HG03064 (cell line): ENCODE measurements at regions not wholly inside any gene's neighbourhood (a gene's known extent, or its start where the extent isn't known, plus 50 kb on each side); places are given as distances from the start of the nearest gene placed in this dataset.
"Not testable (repeated sequence)": the region's sequence is repeated elsewhere in the genome, so short reads cannot be mapped to it uniquely, and the experiment has no call there.

Source experiments
- ATAC-seq: cut with Tn5 transposase; IDR thresholded peaks from one replicate; pipeline ENCODE4 v1.9.1; 2021; ENCODE audit warnings: low read depth; ENCODE audit not compliant: unreplicated experiment

GRCh38 chr4:112005027-112005426 lies 140.2 kb upstream of the FAM241A start:
- no peak for ATAC-seq

- no peak for ATAC-seq
Measured at GRCh38 chr4:112007391-112007790, 137.9 kb upstream of the FAM241A start.

GRCh38 chr4:112015960-112016359 lies 129.3 kb upstream of the FAM241A start:
- ATAC-seq = no peak

- no peak for ATAC-seq
Measured at GRCh38 chr4:112023402-112023950, 121.8 kb upstream of the FAM241A start.

- ATAC-seq = no peak
Measured at GRCh38 chr4:112026058-112026457, 119.2 kb upstream of the FAM241A start.

GRCh38 chr4:112029771-112030171 lies 115.5 kb upstream of the FAM241A start:
- no peak for ATAC-seq

GRCh38 chr4:112031712-112032328 lies 113.4 kb upstream of the FAM241A start:
- no peak for ATAC-seq

- no peak for ATAC-seq
Measured at GRCh38 chr4:112036886-112037285, 108.4 kb upstream of the FAM241A start.

- no peak for ATAC-seq
Measured at GRCh38 chr4:112038861-112039260, 106.4 kb upstream of the FAM241A start.

GRCh38 chr4:112049119-112049518 lies 96.1 kb upstream of the FAM241A start:
- ATAC-seq = not testable (repeated sequence)

GRCh38 chr4:112053825-112054350 lies 91.4 kb upstream of the FAM241A start:
- no peak for ATAC-seq

GRCh38 chr4:112055100-112055499 lies 90.2 kb upstream of the FAM241A start:
- no peak for ATAC-seq

- ATAC-seq = no peak
Measured at GRCh38 chr4:112057470-112057869, 87.8 kb upstream of the FAM241A start.

GRCh38 chr4:112058433-112058832 lies 86.8 kb upstream of the FAM241A start:
- no peak for ATAC-seq

GRCh38 chr4:112060212-112060611 lies 85.0 kb upstream of the FAM241A start:
- no peak for ATAC-seq

- ATAC-seq = no peak
Measured at GRCh38 chr4:112061207-112061817, 83.9 kb upstream of the FAM241A start.

- no peak for ATAC-seq
Measured at GRCh38 chr4:112063260-112063659, 82.0 kb upstream of the FAM241A start.

GRCh38 chr4:112069110-112069509 lies 76.1 kb upstream of the FAM241A start:
- ATAC-seq = no peak

GRCh38 chr4:112073181-112073580 lies 72.1 kb upstream of the FAM241A start:
- no peak for ATAC-seq

- ATAC-seq = peak; percentile 74
Measured at GRCh38 chr4:112075129-112075753, 70.0 kb upstream of the FAM241A start.

- no peak for ATAC-seq
Measured at GRCh38 chr4:112075906-112076305, 69.3 kb upstream of the FAM241A start.
